Liver (tissue), 8 donors: ENCODE measurements at regions not wholly inside any gene's neighbourhood (a gene's known extent, or its start where the extent isn't known, plus 50 kb on each side); places are given as distances from the start of the nearest gene placed in this dataset.

Source experiments
- DNase-seq: peaks from one replicate; pipeline ENCODE4 v3.0.0-alpha.2; 2017; ENCODE audit warnings: low spot score
- H3K27ac ChIP-seq, 2 donors: one replicate each; pipeline ENCODE4 v1.7.0; 2013; ENCODE audit warnings: inconsistent platforms in 2 of 2, low read length in 2 of 2, control low read depth in 1 of 2, low read depth in 1 of 2, mild to moderate bottlenecking in 1 of 2
- H3K27me3 ChIP-seq, 4 donors: one replicate each; pipeline versions ENCODE4 v1.6.1 to v1.7.0; 2013; ENCODE audit warnings: low read length in 3 of 4, inconsistent platforms in 1 of 4, mild to moderate bottlenecking in 1 of 4, moderate library complexity in 1 of 4; ENCODE audit not compliant: control insufficient read depth in 4 of 4, insufficient read depth in 4 of 4
- H3K36me3 ChIP-seq, 4 donors: one replicate each; pipeline versions ENCODE4 v1.6.1 to v1.7.0; 2013; ENCODE audit warnings: low read length in 3 of 4, mild to moderate bottlenecking in 3 of 4, low read depth in 1 of 4, moderate library complexity in 1 of 4; ENCODE audit not compliant: control insufficient read depth in 4 of 4, insufficient read depth in 3 of 4
- H3K4me1 ChIP-seq, 4 donors: one replicate each; pipeline versions ENCODE4 v1.6.1 to v1.7.0; 2013; ENCODE audit warnings: low read length in 3 of 4, mild to moderate bottlenecking in 3 of 4, moderate library complexity in 1 of 4; ENCODE audit not compliant: control insufficient read depth in 4 of 4, insufficient read depth in 4 of 4
- H3K4me3 ChIP-seq, 3 donors: one replicate each; pipeline versions ENCODE4 v1.6.1 to v1.7.0; 2013; ENCODE audit warnings: low read length in 3 of 3, control low read depth in 1 of 3, low read depth in 1 of 3, mild to moderate bottlenecking in 1 of 3
- H3K9ac ChIP-seq, 2 donors: one replicate each; pipeline ENCODE4 v1.7.0; 2013; ENCODE audit warnings: low read length in 2 of 2, mild to moderate bottlenecking in 2 of 2, moderate library complexity in 2 of 2, control low read depth in 1 of 2, low read depth in 1 of 2
- H3K9me3 ChIP-seq, 4 donors: one replicate each; pipeline versions ENCODE4 v1.6.1 to v1.7.0; 2013; ENCODE audit warnings: low read length in 3 of 4; ENCODE audit not compliant: control insufficient read depth in 4 of 4
- EGR1 ChIP-seq, 2 donors: IDR thresholded peaks; 2 replicates each; pipeline ENCODE4 v1.6.1; 2016 to 2018; ENCODE audit warnings: antibody characterized with exemption in 2 of 2, low read depth in 2 of 2
- FOXA1 ChIP-seq: IDR thresholded peaks from 2 replicates; pipeline ENCODE4 v1.6.1; 2016; ENCODE audit warnings: antibody characterized with exemption
- FOXA2 ChIP-seq: IDR thresholded peaks from 2 replicates; pipeline ENCODE4 v1.6.1; 2016; ENCODE audit warnings: antibody characterized with exemption
- GABPA ChIP-seq, 2 donors: IDR thresholded peaks in 1 of 2; conservative IDR thresholded peaks in 1 of 2; 2 replicates each; pipeline ENCODE4 v1.6.1; 2016; ENCODE audit warnings: antibody characterized with exemption in 2 of 2, mild to moderate bottlenecking in 1 of 2, moderate library complexity in 1 of 2
- HNF4A ChIP-seq, 2 donors: conservative IDR thresholded peaks; 2 replicates each; pipeline ENCODE4 v1.6.1; 2016; ENCODE audit warnings: antibody characterized with exemption in 2 of 2, mild to moderate bottlenecking in 2 of 2
- HNF4G ChIP-seq: IDR thresholded peaks from 2 replicates; pipeline ENCODE4 v1.6.1; 2016; ENCODE audit warnings: antibody characterized with exemption
- JUND ChIP-seq, 2 donors: IDR thresholded peaks; 2 replicates each; pipeline ENCODE4 v1.6.1; 2016; ENCODE audit warnings: antibody characterized with exemption in 2 of 2
- MAX ChIP-seq: IDR thresholded peaks from 2 replicates; pipeline ENCODE4 v1.6.1; 2016; ENCODE audit warnings: antibody characterized with exemption
- NR2F2 ChIP-seq: IDR thresholded peaks from 2 replicates; pipeline ENCODE4 v1.6.1; 2016; ENCODE audit warnings: antibody characterized with exemption
- RAD21 ChIP-seq, 2 donors: IDR thresholded peaks; 2 replicates each; pipeline ENCODE4 v1.6.1; 2016; ENCODE audit warnings: antibody characterized with exemption in 2 of 2, mild to moderate bottlenecking in 2 of 2
- REST ChIP-seq: IDR thresholded peaks from 2 replicates; pipeline ENCODE4 v1.6.1; 2016; ENCODE audit warnings: antibody characterized with exemption, mild to moderate bottlenecking
- RXRA ChIP-seq, 2 donors: IDR thresholded peaks; 2 replicates each; pipeline ENCODE4 v1.6.1; 2017 to 2018; ENCODE audit warnings: antibody characterized with exemption in 2 of 2, mild to moderate bottlenecking in 1 of 2
- SP1 ChIP-seq: IDR thresholded peaks from 2 replicates; pipeline ENCODE4 v1.6.1; 2018; ENCODE audit warnings: antibody characterized with exemption, mild to moderate bottlenecking
- TAF1 ChIP-seq: conservative IDR thresholded peaks from 2 replicates; pipeline ENCODE4 v1.6.1; 2016; ENCODE audit warnings: antibody characterized with exemption, mild to moderate bottlenecking
- YY1 ChIP-seq: IDR thresholded peaks from 2 replicates; pipeline ENCODE4 v1.6.1; 2016; ENCODE audit warnings: antibody characterized with exemption, mild to moderate bottlenecking
- WGBS: extraction: QIAGEN DNeasy Blood & Tissue Kit; methylation state at CpG from one replicate; pipeline ENCODE4 v1.1.7; 2013; 5-methylcytosine and 5-hydroxymethylcytosine counted together
- TF ChIP-seq, protein P1 (sequence below): fragments of 150-350 bp; IDR thresholded peaks from 2 replicates; pipeline ENCODE4 v1.5.1; 2017; ENCODE audit warnings: improper control_type of control experiment, low read depth, low read length; ENCODE audit not compliant: missing input control
- TF ChIP-seq, protein P2 (sequence below): IDR thresholded peaks from 2 replicates; pipeline ENCODE4 v1.6.1; 2016; ENCODE audit warnings: antibody characterized with exemption
- TF ChIP-seq, protein P3 (sequence below): IDR thresholded peaks from 2 replicates; pipeline ENCODE4 v1.6.1; 2016; ENCODE audit warnings: antibody characterized with exemption
- donor health status: healthy.
- donor health status: healthy.
- donor health status: healthy.
- donor health status: healthy.
- donor health status: healthy.

GRCh38 chr2:4256351-4256750 lies 553.0 kb downstream of the DCDC2C start:
- peaks cover 0 to 2% (median 0%) of the 10 kb centered on the region in 4 donors for H3K9me3 ChIP-seq
- no peak overlapping the region for H3K9ac ChIP-seq
- H3K4me3 ChIP-seq, result no peak overlapping the region
- H3K27me3 ChIP-seq, result no peaks in the 10 kb centered on the region
- no peaks in the 10 kb centered on the region for H3K36me3 ChIP-seq
- no peak overlapping the region for H3K27ac ChIP-seq
- DNase-seq, result no peak
- H3K4me1 ChIP-seq, result no peaks in the 10 kb centered on the region
- 73% methylated on average over 4 of the region's 4 CpGs for WGBS
- TF ChIP-seq EGR1 (IDR thresholded peaks at IDR 0.05; ENCODE audit: low read depth in 2 of 2) (no peak), MAX (no peak), RAD21 (IDR thresholded peaks at IDR 0.05) (no peak), RXRA (IDR thresholded peaks at IDR 0.05) (no peak), JUND (IDR thresholded peaks at IDR 0.05) (no peak), FOXA2 (no peak), NR2F2 (no peak), GABPA (IDR thresholded peaks at IDR 0.05 in 1 of 2, conservative IDR thresholded peaks at IDR 0.05 in 1 of 2) (no peak), HNF4A (conservative IDR thresholded peaks at IDR 0.05) (no peak), YY1 (no peak), FOXA1 (no peak), HNF4G (no peak), TAF1 (no peak), SP1 (no peak), REST (no peak)
- TF ChIP-seq, protein P1, sequence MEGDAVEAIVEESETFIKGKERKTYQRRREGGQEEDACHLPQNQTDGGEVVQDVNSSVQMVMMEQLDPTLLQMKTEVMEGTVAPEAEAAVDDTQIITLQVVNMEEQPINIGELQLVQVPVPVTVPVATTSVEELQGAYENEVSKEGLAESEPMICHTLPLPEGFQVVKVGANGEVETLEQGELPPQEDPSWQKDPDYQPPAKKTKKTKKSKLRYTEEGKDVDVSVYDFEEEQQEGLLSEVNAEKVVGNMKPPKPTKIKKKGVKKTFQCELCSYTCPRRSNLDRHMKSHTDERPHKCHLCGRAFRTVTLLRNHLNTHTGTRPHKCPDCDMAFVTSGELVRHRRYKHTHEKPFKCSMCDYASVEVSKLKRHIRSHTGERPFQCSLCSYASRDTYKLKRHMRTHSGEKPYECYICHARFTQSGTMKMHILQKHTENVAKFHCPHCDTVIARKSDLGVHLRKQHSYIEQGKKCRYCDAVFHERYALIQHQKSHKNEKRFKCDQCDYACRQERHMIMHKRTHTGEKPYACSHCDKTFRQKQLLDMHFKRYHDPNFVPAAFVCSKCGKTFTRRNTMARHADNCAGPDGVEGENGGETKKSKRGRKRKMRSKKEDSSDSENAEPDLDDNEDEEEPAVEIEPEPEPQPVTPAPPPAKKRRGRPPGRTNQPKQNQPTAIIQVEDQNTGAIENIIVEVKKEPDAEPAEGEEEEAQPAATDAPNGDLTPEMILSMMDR, result no peak
- TF ChIP-seq, protein P2, sequence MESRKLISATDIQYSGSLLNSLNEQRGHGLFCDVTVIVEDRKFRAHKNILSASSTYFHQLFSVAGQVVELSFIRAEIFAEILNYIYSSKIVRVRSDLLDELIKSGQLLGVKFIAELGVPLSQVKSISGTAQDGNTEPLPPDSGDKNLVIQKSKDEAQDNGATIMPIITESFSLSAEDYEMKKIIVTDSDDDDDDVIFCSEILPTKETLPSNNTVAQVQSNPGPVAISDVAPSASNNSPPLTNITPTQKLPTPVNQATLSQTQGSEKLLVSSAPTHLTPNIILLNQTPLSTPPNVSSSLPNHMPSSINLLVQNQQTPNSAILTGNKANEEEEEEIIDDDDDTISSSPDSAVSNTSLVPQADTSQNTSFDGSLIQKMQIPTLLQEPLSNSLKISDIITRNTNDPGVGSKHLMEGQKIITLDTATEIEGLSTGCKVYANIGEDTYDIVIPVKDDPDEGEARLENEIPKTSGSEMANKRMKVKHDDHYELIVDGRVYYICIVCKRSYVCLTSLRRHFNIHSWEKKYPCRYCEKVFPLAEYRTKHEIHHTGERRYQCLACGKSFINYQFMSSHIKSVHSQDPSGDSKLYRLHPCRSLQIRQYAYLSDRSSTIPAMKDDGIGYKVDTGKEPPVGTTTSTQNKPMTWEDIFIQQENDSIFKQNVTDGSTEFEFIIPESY, result no peak
- TF ChIP-seq, protein P3, sequence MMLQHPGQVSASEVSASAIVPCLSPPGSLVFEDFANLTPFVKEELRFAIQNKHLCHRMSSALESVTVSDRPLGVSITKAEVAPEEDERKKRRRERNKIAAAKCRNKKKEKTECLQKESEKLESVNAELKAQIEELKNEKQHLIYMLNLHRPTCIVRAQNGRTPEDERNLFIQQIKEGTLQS, result no peak
